Glutamatergic neuron (in vitro differentiated cells): ENCODE measurements at regions not wholly inside any gene's neighbourhood (a gene's known extent, or its start where the extent isn't known, plus 50 kb on each side); places are given as distances from the start of the nearest gene placed in this dataset.

Experiments
- DNase-seq: peaks from one replicate; pipeline ENCODE4 v3.0.0; 2022
- H3K27ac Mint-ChIP-seq: one replicate; pipeline ENCODE4 v1.8.0; 2020; ENCODE audit warnings: mild to moderate bottlenecking, mixed read lengths, inconsistent platforms; ENCODE audit not compliant: unreplicated experiment
- H3K27me3 Mint-ChIP-seq: one replicate; pipeline ENCODE4 v1.8.0; 2020; ENCODE audit warnings: mild to moderate bottlenecking, moderate library complexity, mixed read lengths, inconsistent platforms; ENCODE audit not compliant: unreplicated experiment
- H3K36me3 Mint-ChIP-seq: one replicate; pipeline ENCODE4 v1.8.0; 2020; ENCODE audit warnings: mild to moderate bottlenecking, mixed read lengths, inconsistent platforms; ENCODE audit not compliant: unreplicated experiment
- H3K4me1 Mint-ChIP-seq: one replicate; pipeline ENCODE4 v1.8.0; 2020; ENCODE audit warnings: mild to moderate bottlenecking, low read depth, mixed read lengths, inconsistent platforms; ENCODE audit not compliant: unreplicated experiment
- H3K4me3 Mint-ChIP-seq: one replicate; pipeline ENCODE4 v1.8.0; 2020; ENCODE audit warnings: mild to moderate bottlenecking, mixed read lengths, inconsistent platforms; ENCODE audit not compliant: unreplicated experiment
- H3K9me3 Mint-ChIP-seq: one replicate; pipeline ENCODE4 v1.8.0; 2020; ENCODE audit warnings: mild to moderate bottlenecking, moderate library complexity, mixed read lengths, inconsistent platforms; ENCODE audit not compliant: unreplicated experiment
- TF ChIP-seq, protein P1 (sequence below): fragments of 200-600 bp; sonication (generic); IDR thresholded peaks from one replicate; pipeline ENCODE4 v1.5.0; 2021; ENCODE audit not compliant: partially characterized antibody, unreplicated experiment

DNA sequence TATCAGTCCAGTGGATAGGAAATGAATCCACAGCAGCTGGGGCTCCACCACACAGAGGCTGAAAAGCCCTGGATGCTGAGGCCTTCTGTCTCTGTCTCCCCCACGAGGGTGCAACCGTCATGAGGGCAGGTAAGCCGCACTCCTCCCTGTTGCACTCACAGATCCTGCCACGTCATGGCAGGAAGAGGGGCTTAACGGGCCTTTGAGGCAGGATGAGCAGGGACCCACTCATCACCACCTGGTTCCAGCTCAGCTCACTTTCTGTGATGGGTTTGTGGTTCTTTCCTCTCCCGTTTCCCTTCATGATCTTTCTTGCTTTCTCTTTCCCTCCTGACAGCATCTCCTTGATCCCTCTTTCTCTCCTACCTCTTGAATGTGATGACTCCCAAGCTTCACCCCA is 575.2 kb downstream of the CCDC171 start:
- DNase-seq: no peak
- H3K27ac Mint-ChIP-seq: no peak overlapping the region
- no peak overlapping the region for H3K4me3 Mint-ChIP-seq
- H3K36me3 Mint-ChIP-seq: peaks cover 7% of the 10 kb centered on the region
- peaks cover 4% of the 10 kb centered on the region for H3K27me3 Mint-ChIP-seq
- TF ChIP-seq, protein P1, sequence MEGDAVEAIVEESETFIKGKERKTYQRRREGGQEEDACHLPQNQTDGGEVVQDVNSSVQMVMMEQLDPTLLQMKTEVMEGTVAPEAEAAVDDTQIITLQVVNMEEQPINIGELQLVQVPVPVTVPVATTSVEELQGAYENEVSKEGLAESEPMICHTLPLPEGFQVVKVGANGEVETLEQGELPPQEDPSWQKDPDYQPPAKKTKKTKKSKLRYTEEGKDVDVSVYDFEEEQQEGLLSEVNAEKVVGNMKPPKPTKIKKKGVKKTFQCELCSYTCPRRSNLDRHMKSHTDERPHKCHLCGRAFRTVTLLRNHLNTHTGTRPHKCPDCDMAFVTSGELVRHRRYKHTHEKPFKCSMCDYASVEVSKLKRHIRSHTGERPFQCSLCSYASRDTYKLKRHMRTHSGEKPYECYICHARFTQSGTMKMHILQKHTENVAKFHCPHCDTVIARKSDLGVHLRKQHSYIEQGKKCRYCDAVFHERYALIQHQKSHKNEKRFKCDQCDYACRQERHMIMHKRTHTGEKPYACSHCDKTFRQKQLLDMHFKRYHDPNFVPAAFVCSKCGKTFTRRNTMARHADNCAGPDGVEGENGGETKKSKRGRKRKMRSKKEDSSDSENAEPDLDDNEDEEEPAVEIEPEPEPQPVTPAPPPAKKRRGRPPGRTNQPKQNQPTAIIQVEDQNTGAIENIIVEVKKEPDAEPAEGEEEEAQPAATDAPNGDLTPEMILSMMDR: no peak
- H3K9me3 Mint-ChIP-seq: peaks cover 2% of the 10 kb centered on the region
- H3K4me1 Mint-ChIP-seq: peaks cover 1% of the 10 kb centered on the region

DNA sequence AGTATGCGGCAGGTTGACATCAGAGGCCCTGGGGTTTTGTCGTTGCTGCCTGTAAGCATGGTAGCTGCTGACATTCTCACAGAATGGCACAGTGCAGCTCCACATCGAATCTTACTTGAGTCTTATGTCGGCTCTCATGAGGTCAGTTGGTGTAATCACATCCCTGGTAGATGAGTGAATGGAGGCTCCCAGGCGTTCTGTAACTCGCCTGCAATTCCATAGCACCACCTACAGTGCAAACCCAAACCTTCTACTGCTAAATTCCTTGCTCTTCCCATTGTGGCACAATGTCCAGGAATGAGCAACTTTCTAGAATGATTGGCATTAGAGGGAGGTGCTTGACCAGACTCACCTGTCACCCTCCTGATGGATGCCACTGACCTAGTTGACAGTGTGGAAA is 578.4 kb downstream of the CCDC171 start:
- peaks cover 2% of the 10 kb centered on the region for H3K9me3 Mint-ChIP-seq
- H3K27ac Mint-ChIP-seq: no peak overlapping the region
- DNase-seq: no peak
- no peak overlapping the region for H3K4me3 Mint-ChIP-seq
- TF ChIP-seq, protein P1: no peak
- peaks cover 7% of the 10 kb centered on the region for H3K36me3 Mint-ChIP-seq
- peaks cover 4% of the 10 kb centered on the region for H3K27me3 Mint-ChIP-seq
- peaks cover 3% of the 10 kb centered on the region for H3K4me1 Mint-ChIP-seq

DNA sequence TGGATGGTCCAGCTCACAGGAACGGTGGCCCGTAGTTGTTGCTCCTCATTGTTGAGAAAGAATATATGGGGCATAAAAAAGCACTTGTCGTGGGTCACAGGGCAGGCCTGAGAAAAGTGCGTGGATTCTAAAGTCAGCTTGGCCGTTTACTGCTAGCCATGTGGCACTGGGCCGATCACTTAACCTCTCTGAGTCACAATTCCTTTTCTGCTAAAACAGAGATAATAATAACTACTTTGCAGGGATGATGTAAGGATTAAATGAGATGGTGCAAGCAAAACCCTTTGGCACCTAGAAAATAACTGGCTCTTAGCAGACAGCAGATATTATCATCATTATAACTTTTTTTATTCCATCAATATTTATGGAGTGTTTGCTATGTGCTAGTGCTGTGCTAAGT is 579.7 kb downstream of the CCDC171 start:
- no peak overlapping the region for H3K27ac Mint-ChIP-seq
- H3K4me3 Mint-ChIP-seq: no peak overlapping the region

DNA sequence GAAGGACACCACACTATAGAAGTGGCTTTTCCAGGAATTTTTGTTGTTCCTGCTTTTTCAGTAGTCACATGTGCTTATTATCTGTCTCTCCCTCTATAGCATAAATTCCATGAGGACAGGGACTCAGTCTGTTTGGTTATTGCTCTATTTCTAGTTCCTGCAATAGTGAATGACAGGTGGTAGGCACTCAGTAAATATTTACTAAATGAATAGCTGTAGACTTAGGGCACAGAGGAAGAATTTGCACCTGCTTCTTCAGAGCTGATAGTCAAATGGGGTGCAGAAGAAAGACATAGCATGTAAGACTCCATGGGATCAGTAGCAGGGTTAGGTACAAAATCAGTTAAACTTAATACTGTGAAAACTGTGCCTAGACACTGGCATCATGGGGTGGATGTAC is 580.2 kb downstream of the CCDC171 start:
- Mint-ChIP-seq H3K4me3 (no peak overlapping the region), H3K4me1 (peaks cover 5% of the 10 kb centered on the region), H3K9me3 (peaks cover 2% of the 10 kb centered on the region), H3K36me3 (peaks cover 7% of the 10 kb centered on the region), H3K27ac (no peak overlapping the region), H3K27me3 (peaks cover 1% of the 10 kb centered on the region)
- no peak for DNase-seq
- TF ChIP-seq, protein P1: no peak

More for the DNA sequence above, 579.7 kb downstream of the CCDC171 start:
- H3K4me1 Mint-ChIP-seq: peaks cover 5% of the 10 kb centered on the region
- H3K27me3 Mint-ChIP-seq: peaks cover 1% of the 10 kb centered on the region
- no peak for DNase-seq
- TF ChIP-seq, protein P1: no peak
- peaks cover 2% of the 10 kb centered on the region for H3K9me3 Mint-ChIP-seq
- H3K36me3 Mint-ChIP-seq: peaks cover 7% of the 10 kb centered on the region

DNA sequence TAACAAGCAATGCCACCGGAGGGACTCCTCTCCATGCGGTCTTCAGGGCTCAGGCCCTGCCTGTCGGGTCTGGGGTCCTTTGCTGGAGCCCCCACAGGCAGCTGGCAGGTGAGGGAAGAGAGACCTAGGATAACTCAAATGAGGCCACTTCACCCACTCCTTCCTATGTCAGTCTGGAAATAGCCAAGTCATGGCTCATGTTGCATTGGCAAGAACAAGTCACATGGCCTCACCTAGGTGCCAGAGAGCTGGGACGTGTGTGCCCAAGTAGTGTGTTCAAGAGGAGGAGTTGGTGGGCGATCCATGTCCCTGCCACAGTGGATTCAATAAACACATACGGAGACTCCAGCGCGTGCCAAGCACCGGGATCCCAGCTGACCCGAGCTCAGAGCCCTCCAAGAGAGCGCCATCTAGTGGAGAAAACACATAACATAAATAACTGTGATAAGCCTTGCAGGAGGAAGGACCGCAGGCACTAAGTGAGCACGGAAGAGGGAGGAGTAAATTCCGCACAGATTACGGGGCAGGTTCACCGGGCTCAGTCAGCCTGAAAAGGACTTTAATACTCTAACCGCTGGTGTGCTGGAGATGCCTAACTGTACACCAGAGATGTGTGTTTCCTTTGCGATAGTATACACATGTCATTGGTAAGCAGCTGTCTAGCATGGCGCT is 580.8 kb downstream of the CCDC171 start:
- H3K9me3 Mint-ChIP-seq: peaks cover 4% of the 10 kb centered on the region
- DNase-seq: peak; percentile 36
- H3K36me3 Mint-ChIP-seq: peaks cover 6% of the 10 kb centered on the region
- no peak overlapping the region for H3K4me3 Mint-ChIP-seq
- TF ChIP-seq, protein P1: peak; percentile 86
- no peak overlapping the region for H3K27ac Mint-ChIP-seq
- peaks cover 10% of the 10 kb centered on the region for H3K4me1 Mint-ChIP-seq
- peaks cover 1% of the 10 kb centered on the region for H3K27me3 Mint-ChIP-seq
